ENCODE measurements at regions not wholly inside any gene's neighbourhood (a gene's known extent, or its start where the extent isn't known, plus 50 kb on each side); places are given as distances from the start of the nearest gene placed in this dataset.

- TF ChIP-seq POLR2A (IDR thresholded peaks at IDR 0.05; ENCODE audit: control extremely low read depth in 1 of 2, low read depth in 2 of 2, low read length in 2 of 2) (no peak), EZH2 (IDR thresholded peaks at IDR 0.05; ENCODE audit: low read depth, low read length, severe bottlenecking) (no peak), FOSL1 (IDR thresholded peaks at IDR 0.05; ENCODE audit: insufficient read depth, low read depth, low read length) (no peak), MAFK (IDR thresholded peaks at IDR 0.05; ENCODE audit: low read depth, low read length) (no peak), HDAC2 (IDR thresholded peaks at IDR 0.05; ENCODE audit: borderline replicate concordance in 1 of 2, low read depth in 2 of 2, low read length in 2 of 2) (no peak), CTCF (IDR thresholded peaks at IDR 0.05; ENCODE audit: control extremely low read depth in 1 of 3, insufficient read depth in 1 of 3, low read depth in 1 of 3, low read length in 3 of 3) (no peak), SIRT6 (IDR thresholded peaks at IDR 0.05; ENCODE audit: low read length) (no peak), JUND (IDR thresholded peaks at IDR 0.05; ENCODE audit: low read length) (no peak), ATF2 (IDR thresholded peaks at IDR 0.05; ENCODE audit: low read length) (no peak), TAF1 (IDR thresholded peaks at IDR 0.05; ENCODE audit: low read depth, low read length) (no peak)
These were observed 553.2 kb upstream of the FAT1 start for GRCh38 chr4:187276736-187277408.

Data from H1 (cell line).